Uterus (tissue), 3 donors: ENCODE measurements at regions not wholly inside any gene's neighbourhood (a gene's known extent, or its start where the extent isn't known, plus 50 kb on each side); places are given as distances from the start of the nearest gene placed in this dataset.

ENCODE experiments used
- DNase-seq, 2 donors: peaks; one replicate each; pipeline ENCODE4 v3.0.0-alpha.2; 2019 to 2020
- H3K27ac ChIP-seq, 2 donors: fragments of 200-600 bp; sonication (generic); 1 replicate in 1 of 2; 2 replicates in 1 of 2; pipeline ENCODE4 v1.5.1; 2016 to 2018
- H3K27me3 ChIP-seq, 2 donors: fragments of 200-600 bp; sonication (generic); one replicate each; pipeline ENCODE4 v1.5.1; 2018 to 2019; ENCODE audit warnings: control low read depth in 1 of 2
- H3K36me3 ChIP-seq, 2 donors: fragments of 200-600 bp; sonication (generic); one replicate each; pipeline ENCODE4 v1.5.1; 2019; ENCODE audit warnings: control low read depth in 1 of 2
- H3K4me1 ChIP-seq, 2 donors: fragments of 200-600 bp; sonication (generic); one replicate each; pipeline ENCODE4 v1.5.1; 2018 to 2019; ENCODE audit warnings: control low read depth in 1 of 2
- H3K4me3 ChIP-seq, 2 donors: fragments of 200-600 bp; sonication (generic); 1 replicate in 1 of 2; 2 replicates in 1 of 2; pipeline ENCODE4 v1.5.1; 2018 to 2019; ENCODE audit warnings: mild to moderate bottlenecking in 1 of 2
- H3K9me3 ChIP-seq, 2 donors: fragments of 200-600 bp; sonication (generic); one replicate each; pipeline ENCODE4 v1.5.1; 2019; ENCODE audit warnings: control low read depth in 1 of 2
- CTCF ChIP-seq, 4 experiments: fragments of 200-600 bp in 2 of 4; fragments of 450-650 bp in 2 of 4; sonication (generic) in 2 of 4; IDR thresholded peaks; one replicate each; pipeline ENCODE4 v1.5.1; 2016 to 2019; ENCODE audit warnings: antibody characterized with exemption in 4 of 4, mild to moderate bottlenecking in 2 of 4, moderate library complexity in 1 of 4
- POLR2A ChIP-seq, 2 donors: fragments of 450-650 bp; IDR thresholded peaks; one replicate each; pipeline ENCODE4 v1.6.1; 2016; ENCODE audit warnings: antibody characterized with exemption in 2 of 2, mild to moderate bottlenecking in 1 of 2, moderate library complexity in 1 of 2
- intact Hi-C: fragments of 100-400 bp; cut with DNase I; formaldehyde crosslinking; loops from one replicate; pipeline ENCODE4 v1.15.1; 2023; ENCODE audit warnings: low total_unique reads
- donor health status: DM: yes; HTN: yes; CAD: no.

GRCh38 chr5:158421319-158421718 is 562.4 kb upstream of the CLINT1 start:
- no peaks in the 10 kb centered on the region for H3K4me1 ChIP-seq
- H3K27ac ChIP-seq = no peak overlapping the region
- intact Hi-C loops = no loop called here
- no peaks in the 10 kb centered on the region for H3K9me3 ChIP-seq
- no peaks in the 10 kb centered on the region for H3K27me3 ChIP-seq
- DNase-seq = no peak
- H3K4me3 ChIP-seq = no peak overlapping the region
- no peaks in the 10 kb centered on the region for H3K36me3 ChIP-seq
- TF ChIP-seq CTCF (IDR thresholded peaks at IDR 0.05) (no peak), POLR2A (IDR thresholded peaks at IDR 0.05) (no peak)

GRCh38 chr5:158419186-158419585 is 560.2 kb upstream of the CLINT1 start:
- H3K27me3 ChIP-seq = no peaks in the 10 kb centered on the region
- DNase-seq = no peak
- no peaks in the 10 kb centered on the region for H3K4me1 ChIP-seq
- no peak for TF ChIP-seq CTCF (IDR thresholded peaks at IDR 0.05)
- no peak for TF ChIP-seq POLR2A (IDR thresholded peaks at IDR 0.05)
- intact Hi-C loops = no loop called here
- no peak overlapping the region for H3K4me3 ChIP-seq
- H3K9me3 ChIP-seq = no peaks in the 10 kb centered on the region
- H3K27ac ChIP-seq = no peak overlapping the region
- H3K36me3 ChIP-seq = no peaks in the 10 kb centered on the region

- H3K36me3 ChIP-seq = no peaks in the 10 kb centered on the region
- H3K4me3 ChIP-seq = no peak overlapping the region
- H3K27ac ChIP-seq = peak overlapping the region; percentile 48 to 53
- H3K9me3 ChIP-seq = no peaks in the 10 kb centered on the region
- no peak for DNase-seq
- TF ChIP-seq CTCF (IDR thresholded peaks at IDR 0.05) = no peak
- no peak for TF ChIP-seq POLR2A (IDR thresholded peaks at IDR 0.05)
- no peaks in the 10 kb centered on the region for H3K27me3 ChIP-seq
- H3K4me1 ChIP-seq = no peaks in the 10 kb centered on the region
- intact Hi-C loops = no loop called here
Observed at GRCh38 chr5:158414780-158415179, 555.8 kb upstream of the CLINT1 start.

GRCh38 chr5:158414333-158414762 is 555.4 kb upstream of the CLINT1 start:
- intact Hi-C loops = no loop called here
- H3K27ac ChIP-seq = peak overlapping the region; percentile 48 to 53
- peak; percentile 22 to 33 for DNase-seq
- no peak overlapping the region for H3K4me3 ChIP-seq
- no peaks in the 10 kb centered on the region for H3K27me3 ChIP-seq
- TF ChIP-seq CTCF (IDR thresholded peaks at IDR 0.05) (no peak), POLR2A (IDR thresholded peaks at IDR 0.05) (no peak)
- no peaks in the 10 kb centered on the region for H3K4me1 ChIP-seq
- no peaks in the 10 kb centered on the region for H3K9me3 ChIP-seq
- H3K36me3 ChIP-seq = no peaks in the 10 kb centered on the region

GRCh38 chr5:158413122-158413680 is 554.3 kb upstream of the CLINT1 start:
- no peaks in the 10 kb centered on the region for H3K4me1 ChIP-seq
- H3K27me3 ChIP-seq = no peaks in the 10 kb centered on the region
- H3K27ac ChIP-seq = no peak overlapping the region
- H3K4me3 ChIP-seq = no peak overlapping the region
- no peak for TF ChIP-seq POLR2A (IDR thresholded peaks at IDR 0.05)
- no peak for TF ChIP-seq CTCF (IDR thresholded peaks at IDR 0.05)
- no peak for DNase-seq
- no peaks in the 10 kb centered on the region for H3K36me3 ChIP-seq
- intact Hi-C loops = no loop called here
- H3K9me3 ChIP-seq = no peaks in the 10 kb centered on the region
